K562 (cell line): ENCODE measurements at regions not wholly inside any gene's neighbourhood (a gene's known extent, or its start where the extent isn't known, plus 50 kb on each side); places are given as distances from the start of the nearest gene placed in this dataset.

Source experiments
- CREM ChIP-seq: IDR thresholded peaks from 2 replicates; pipeline ENCODE4 v1.6.1; 2014; ENCODE audit warnings: antibody characterized with exemption, low read depth
- GABPB2 ChIP-seq: fragments of 250-450 bp; sonication (Bioruptor Pico); conservative IDR thresholded peaks from 2 replicates; pipeline ENCODE4 v1.5.1; 2021; ENCODE audit warnings: mild to moderate bottlenecking
- HOXB6 ChIP-seq: fragments of 250-450 bp; sonication (Bioruptor Pico); IDR thresholded peaks from 2 replicates; pipeline ENCODE4 v1.5.1; 2022; ENCODE audit warnings: mild to moderate bottlenecking, borderline replicate concordance
- JUND ChIP-seq, 2 experiments: IDR thresholded peaks; 2 replicates in 1 of 2; 3 replicates in 1 of 2; pipeline ENCODE4 v1.6.1; 2011; ENCODE audit warnings: borderline replicate concordance in 2 of 2, low read depth in 2 of 2, low read length in 2 of 2, improper control_type of control experiment in 1 of 2, missing biosample characterization in 1 of 2, missing genetic modification characterization in 1 of 2, missing genetic modification reagents in 1 of 2
- MAFF ChIP-seq: IDR thresholded peaks from 2 replicates; pipeline ENCODE4 v1.6.1; 2012; ENCODE audit warnings: low read length, improper control_type of control experiment
- NEUROD1 ChIP-seq: fragments of 150-350 bp; IDR thresholded peaks from 2 replicates; pipeline ENCODE4 v1.6.1; 2014; ENCODE audit warnings: borderline replicate concordance, low read length, low read depth; ENCODE audit not compliant: partially characterized antibody
- NR1H2 ChIP-seq: sonication (generic); formaldehyde crosslinking; IDR thresholded peaks from 2 replicates; pipeline ENCODE4 v1.4.0; 2020; ENCODE audit warnings: mild to moderate bottlenecking, missing genetic modification reagents
- RBM25 ChIP-seq: fragments of 200-400 bp; formaldehyde crosslinking; IDR thresholded peaks from 2 replicates; pipeline ENCODE4 v1.6.1; 2018; ENCODE audit warnings: low read length, low read depth, moderate library complexity; ENCODE audit not compliant: severe bottlenecking
- THRAP3 ChIP-seq: fragments of 450-650 bp; IDR thresholded peaks from 2 replicates; pipeline ENCODE4 v1.6.1; 2016; ENCODE audit warnings: mild to moderate bottlenecking, inconsistent platforms, borderline replicate concordance
- ZBED1 ChIP-seq: IDR thresholded peaks from 2 replicates; pipeline ENCODE4 v1.6.1; 2014
- ZKSCAN8 ChIP-seq: fragments of 200-800 bp; sonication (Bioruptor generic); IDR thresholded peaks from 2 replicates; pipeline ENCODE4 v1.6.1; 2016; ENCODE audit warnings: missing genetic modification characterization, missing compliant biosample characterization
- ZNF263 ChIP-seq: sonication (generic); formaldehyde crosslinking; IDR thresholded peaks from 2 replicates; pipeline ENCODE4 v1.8.0; 2022; ENCODE audit warnings: mild to moderate bottlenecking, missing genetic modification reagents, borderline replicate concordance
- ZNF274 ChIP-seq: IDR thresholded peaks from 2 replicates; pipeline ENCODE4 v1.6.1; 2011; ENCODE audit warnings: low read depth, mild to moderate bottlenecking, low read length, moderate library complexity, borderline replicate concordance
- ZNF316 ChIP-seq: fragments of 450-650 bp; IDR thresholded peaks from 2 replicates; pipeline ENCODE4 v1.6.1; 2016
- TF ChIP-seq, protein P1 (sequence below): IDR thresholded peaks from 3 replicates; pipeline ENCODE4 v1.6.1; 2011; ENCODE audit warnings: borderline replicate concordance, mild to moderate bottlenecking; ENCODE audit not compliant: insufficient read length, insufficient read depth
- TF ChIP-seq, protein P2 (sequence below), 2 experiments: fragments of 250-450 bp in 1 of 2; fragments of 450-650 bp in 1 of 2; sonication (Bioruptor Pico) in 1 of 2; IDR thresholded peaks; 2 replicates each; pipeline versions ENCODE4 v1.6.1 to v1.8.0; 2016 to 2021; ENCODE audit warnings: mild to moderate bottlenecking in 2 of 2, moderate library complexity in 2 of 2, missing compliant biosample characterization in 1 of 2, missing genetic modification characterization in 1 of 2
- TF ChIP-seq, protein P3 (sequence below), 2 experiments: fragments of 450-650 bp in 1 of 2; IDR thresholded peaks; 2 replicates each; pipeline ENCODE4 v1.6.1; 2011 to 2017; ENCODE audit warnings: low read depth in 2 of 2, antibody characterized with exemption in 1 of 2, borderline replicate concordance in 1 of 2, low read length in 1 of 2, mild to moderate bottlenecking in 1 of 2, mixed read lengths in 1 of 2; ENCODE audit not compliant: control insufficient read depth in 1 of 2
- TF ChIP-seq, protein P4 (sequence below): sonication (generic); formaldehyde crosslinking; IDR thresholded peaks from 2 replicates; pipeline ENCODE4 v1.8.0; 2022; ENCODE audit warnings: mild to moderate bottlenecking, missing genetic modification reagents
- TF ChIP-seq, protein P5 (sequence below): fragments of 250-450 bp; sonication (Bioruptor Pico); IDR thresholded peaks from 2 replicates; pipeline ENCODE4 v1.4.0; 2020; ENCODE audit warnings: mild to moderate bottlenecking, moderate library complexity, borderline replicate concordance

DNA sequence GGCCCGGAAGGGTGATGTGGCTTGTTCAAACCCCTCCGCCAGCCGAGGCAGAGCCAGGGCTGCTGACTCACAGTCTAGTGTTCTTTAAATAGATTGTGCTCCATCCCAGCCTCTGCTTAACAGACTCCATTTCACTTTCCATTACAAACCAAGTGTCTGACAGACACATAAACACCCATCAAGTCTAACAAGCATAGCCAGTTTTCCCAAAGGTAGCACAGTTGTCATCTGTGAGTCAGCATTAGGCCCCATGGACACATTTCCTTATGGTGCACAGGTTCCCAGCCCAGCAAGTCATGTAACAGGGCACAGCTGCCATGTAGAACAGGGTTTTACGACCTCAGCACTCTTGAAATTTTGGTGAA, 109.9 kb upstream of the RAP2B start (continued):
- TF ChIP-seq, protein P1, sequence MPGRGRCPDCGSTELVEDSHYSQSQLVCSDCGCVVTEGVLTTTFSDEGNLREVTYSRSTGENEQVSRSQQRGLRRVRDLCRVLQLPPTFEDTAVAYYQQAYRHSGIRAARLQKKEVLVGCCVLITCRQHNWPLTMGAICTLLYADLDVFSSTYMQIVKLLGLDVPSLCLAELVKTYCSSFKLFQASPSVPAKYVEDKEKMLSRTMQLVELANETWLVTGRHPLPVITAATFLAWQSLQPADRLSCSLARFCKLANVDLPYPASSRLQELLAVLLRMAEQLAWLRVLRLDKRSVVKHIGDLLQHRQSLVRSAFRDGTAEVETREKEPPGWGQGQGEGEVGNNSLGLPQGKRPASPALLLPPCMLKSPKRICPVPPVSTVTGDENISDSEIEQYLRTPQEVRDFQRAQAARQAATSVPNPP, result no peak
- TF ChIP-seq MAFF (peak; percentile 49), NEUROD1 (no peak), ZNF316 (peak; percentile 90), ZNF263 (CRISPR knock-in tag) (no peak), RBM25 (no peak), HOXB6 (CRISPR knock-in tag) (no peak), JUND (IDR thresholded peaks at IDR 0.05; ENCODE audit: borderline replicate concordance, low read depth, low read length) (peak; percentile 87), JUND (tag; IDR thresholded peaks at IDR 0.05; ENCODE audit: borderline replicate concordance, low read depth, low read length) (peak; percentile 86; the same call in 2 of the 3 replicates), CREM (no peak; the same call in 1 of the 2 replicates), GABPB2 (CRISPR knock-in tag) (no peak), ZNF274 (no peak), THRAP3 (no peak), ZBED1 (no peak), ZKSCAN8 (CRISPR knock-in tag) (0 out of 2 replicates have a peak, but pooled peaks have one; percentile 42), NR1H2 (CRISPR knock-in tag) (no peak)
- TF ChIP-seq, protein P2, sequence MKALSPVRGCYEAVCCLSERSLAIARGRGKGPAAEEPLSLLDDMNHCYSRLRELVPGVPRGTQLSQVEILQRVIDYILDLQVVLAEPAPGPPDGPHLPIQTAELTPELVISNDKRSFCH (CRISPR knock-in tag; IDR thresholded peaks at IDR 0.05), result no peak
- TF ChIP-seq, protein P2 (tag; IDR thresholded peaks at IDR 0.05), result no peak
- TF ChIP-seq, protein P3, sequence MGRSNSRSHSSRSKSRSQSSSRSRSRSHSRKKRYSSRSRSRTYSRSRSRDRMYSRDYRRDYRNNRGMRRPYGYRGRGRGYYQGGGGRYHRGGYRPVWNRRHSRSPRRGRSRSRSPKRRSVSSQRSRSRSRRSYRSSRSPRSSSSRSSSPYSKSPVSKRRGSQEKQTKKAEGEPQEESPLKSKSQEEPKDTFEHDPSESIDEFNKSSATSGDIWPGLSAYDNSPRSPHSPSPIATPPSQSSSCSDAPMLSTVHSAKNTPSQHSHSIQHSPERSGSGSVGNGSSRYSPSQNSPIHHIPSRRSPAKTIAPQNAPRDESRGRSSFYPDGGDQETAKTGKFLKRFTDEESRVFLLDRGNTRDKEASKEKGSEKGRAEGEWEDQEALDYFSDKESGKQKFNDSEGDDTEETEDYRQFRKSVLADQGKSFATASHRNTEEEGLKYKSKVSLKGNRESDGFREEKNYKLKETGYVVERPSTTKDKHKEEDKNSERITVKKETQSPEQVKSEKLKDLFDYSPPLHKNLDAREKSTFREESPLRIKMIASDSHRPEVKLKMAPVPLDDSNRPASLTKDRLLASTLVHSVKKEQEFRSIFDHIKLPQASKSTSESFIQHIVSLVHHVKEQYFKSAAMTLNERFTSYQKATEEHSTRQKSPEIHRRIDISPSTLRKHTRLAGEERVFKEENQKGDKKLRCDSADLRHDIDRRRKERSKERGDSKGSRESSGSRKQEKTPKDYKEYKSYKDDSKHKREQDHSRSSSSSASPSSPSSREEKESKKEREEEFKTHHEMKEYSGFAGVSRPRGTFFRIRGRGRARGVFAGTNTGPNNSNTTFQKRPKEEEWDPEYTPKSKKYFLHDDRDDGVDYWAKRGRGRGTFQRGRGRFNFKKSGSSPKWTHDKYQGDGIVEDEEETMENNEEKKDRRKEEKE (IDR thresholded peaks at IDR 0.05; ENCODE audit: borderline replicate concordance in 1 of 2, control insufficient read depth in 1 of 2, low read depth in 2 of 2, low read length in 1 of 2), result no peak
- TF ChIP-seq, protein P4, sequence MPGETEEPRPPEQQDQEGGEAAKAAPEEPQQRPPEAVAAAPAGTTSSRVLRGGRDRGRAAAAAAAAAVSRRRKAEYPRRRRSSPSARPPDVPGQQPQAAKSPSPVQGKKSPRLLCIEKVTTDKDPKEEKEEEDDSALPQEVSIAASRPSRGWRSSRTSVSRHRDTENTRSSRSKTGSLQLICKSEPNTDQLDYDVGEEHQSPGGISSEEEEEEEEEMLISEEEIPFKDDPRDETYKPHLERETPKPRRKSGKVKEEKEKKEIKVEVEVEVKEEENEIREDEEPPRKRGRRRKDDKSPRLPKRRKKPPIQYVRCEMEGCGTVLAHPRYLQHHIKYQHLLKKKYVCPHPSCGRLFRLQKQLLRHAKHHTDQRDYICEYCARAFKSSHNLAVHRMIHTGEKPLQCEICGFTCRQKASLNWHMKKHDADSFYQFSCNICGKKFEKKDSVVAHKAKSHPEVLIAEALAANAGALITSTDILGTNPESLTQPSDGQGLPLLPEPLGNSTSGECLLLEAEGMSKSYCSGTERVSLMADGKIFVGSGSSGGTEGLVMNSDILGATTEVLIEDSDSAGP (CRISPR knock-in tag), result no peak
- TF ChIP-seq, protein P5, sequence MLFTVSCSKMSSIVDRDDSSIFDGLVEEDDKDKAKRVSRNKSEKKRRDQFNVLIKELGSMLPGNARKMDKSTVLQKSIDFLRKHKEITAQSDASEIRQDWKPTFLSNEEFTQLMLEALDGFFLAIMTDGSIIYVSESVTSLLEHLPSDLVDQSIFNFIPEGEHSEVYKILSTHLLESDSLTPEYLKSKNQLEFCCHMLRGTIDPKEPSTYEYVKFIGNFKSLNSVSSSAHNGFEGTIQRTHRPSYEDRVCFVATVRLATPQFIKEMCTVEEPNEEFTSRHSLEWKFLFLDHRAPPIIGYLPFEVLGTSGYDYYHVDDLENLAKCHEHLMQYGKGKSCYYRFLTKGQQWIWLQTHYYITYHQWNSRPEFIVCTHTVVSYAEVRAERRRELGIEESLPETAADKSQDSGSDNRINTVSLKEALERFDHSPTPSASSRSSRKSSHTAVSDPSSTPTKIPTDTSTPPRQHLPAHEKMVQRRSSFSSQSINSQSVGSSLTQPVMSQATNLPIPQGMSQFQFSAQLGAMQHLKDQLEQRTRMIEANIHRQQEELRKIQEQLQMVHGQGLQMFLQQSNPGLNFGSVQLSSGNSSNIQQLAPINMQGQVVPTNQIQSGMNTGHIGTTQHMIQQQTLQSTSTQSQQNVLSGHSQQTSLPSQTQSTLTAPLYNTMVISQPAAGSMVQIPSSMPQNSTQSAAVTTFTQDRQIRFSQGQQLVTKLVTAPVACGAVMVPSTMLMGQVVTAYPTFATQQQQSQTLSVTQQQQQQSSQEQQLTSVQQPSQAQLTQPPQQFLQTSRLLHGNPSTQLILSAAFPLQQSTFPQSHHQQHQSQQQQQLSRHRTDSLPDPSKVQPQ (CRISPR knock-in tag), result no peak
